ENCODE measurements at regions not wholly inside any gene's neighbourhood (a gene's known extent, or its start where the extent isn't known, plus 50 kb on each side); places are given as distances from the start of the nearest gene placed in this dataset.

DNA sequence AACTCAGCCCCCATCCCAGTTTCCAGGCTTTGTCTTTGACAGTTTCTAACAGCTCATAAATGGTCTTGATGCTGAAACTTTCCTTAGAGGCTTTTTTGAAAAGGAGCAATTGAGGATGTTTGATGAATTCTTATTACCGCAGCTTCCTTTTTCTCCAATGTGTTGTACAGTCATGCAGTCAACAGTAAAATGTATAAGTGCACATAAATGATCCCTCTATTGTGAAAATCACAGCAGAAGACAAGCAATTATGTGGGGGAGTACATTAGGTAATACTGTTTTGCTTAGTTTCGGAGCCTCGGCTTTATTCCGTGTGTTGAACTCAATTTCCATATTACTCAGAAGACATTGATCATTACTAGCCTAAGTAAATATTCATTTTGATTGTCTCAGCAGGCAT lies 673.7 kb downstream of the CDH8 start:
- Histone ChIP-seq H3K9me3 (ENCODE audit: control insufficient read depth, insufficient read depth, low read length) (no peaks in the 10 kb centered on the region), H3K36me3 (ENCODE audit: control insufficient read depth, insufficient read depth, low read length) (no peaks in the 10 kb centered on the region), H3K27me3 (ENCODE audit: control insufficient read depth, insufficient read depth, low read length) (no peaks in the 10 kb centered on the region), H3K27ac (ENCODE audit: low read length) (no peak overlapping the region), H3K4me1 (ENCODE audit: control insufficient read depth, insufficient read depth, low read length) (no peaks in the 10 kb centered on the region), H3K4me3 (ENCODE audit: low read length) (no peak overlapping the region)
- no peak for DNase-seq (ENCODE audit: low read depth, low spot score)
- WGBS (ENCODE audit: insufficient coverage, insufficient read length): no CpG with 5 or more reads among the region's 4 CpGs

DNA sequence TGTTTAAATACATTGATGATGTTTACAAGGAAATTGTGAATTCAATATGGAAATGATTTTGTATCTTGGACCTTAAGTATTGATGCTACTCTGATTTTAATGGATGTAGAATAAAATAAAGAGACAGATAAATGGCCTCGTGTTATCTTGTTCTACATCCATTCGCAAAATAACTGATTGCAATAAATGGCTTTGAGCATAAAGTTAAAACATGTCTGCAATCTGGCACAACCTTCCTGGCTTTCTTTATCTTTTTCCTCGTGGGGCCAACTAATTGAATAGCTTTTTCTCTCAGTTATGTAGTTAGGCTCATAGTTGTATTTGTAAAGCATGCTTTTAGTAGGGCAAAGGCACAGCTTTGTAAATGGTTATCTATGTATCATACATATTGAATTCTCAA lies 691.4 kb downstream of the CDH8 start:
- H3K27me3 ChIP-seq (ENCODE audit: control insufficient read depth, insufficient read depth, low read length): no peaks in the 10 kb centered on the region
- DNase-seq (ENCODE audit: low read depth, low spot score): no peak
- H3K9me3 ChIP-seq (ENCODE audit: control insufficient read depth, insufficient read depth, low read length): no peaks in the 10 kb centered on the region
- no peaks in the 10 kb centered on the region for H3K36me3 ChIP-seq (ENCODE audit: control insufficient read depth, insufficient read depth, low read length)
- no peaks in the 10 kb centered on the region for H3K4me1 ChIP-seq (ENCODE audit: control insufficient read depth, insufficient read depth, low read length)
- no peak overlapping the region for H3K4me3 ChIP-seq (ENCODE audit: low read length)
- no CpG with 5 or more reads among the region's 3 CpGs for WGBS (ENCODE audit: insufficient coverage, insufficient read length)
- H3K27ac ChIP-seq (ENCODE audit: low read length): no peak overlapping the region

DNA sequence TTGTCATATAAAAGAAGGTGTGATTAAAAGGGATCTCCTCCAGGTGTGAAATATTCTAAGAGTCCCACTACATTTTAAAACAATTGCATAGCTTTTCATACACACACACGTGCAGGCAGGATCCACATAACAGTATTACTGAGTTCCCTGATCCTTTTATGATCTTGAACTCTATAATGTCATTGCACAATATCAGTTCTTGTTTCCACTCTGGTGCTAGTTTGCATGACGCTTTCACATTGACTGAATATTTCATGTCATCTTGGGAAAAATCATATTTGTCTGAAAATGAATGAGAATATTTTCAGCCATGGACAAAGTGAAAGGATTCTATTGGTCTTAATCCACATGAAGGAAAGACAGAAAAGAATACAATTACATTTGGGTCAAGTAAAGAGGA lies 703.8 kb downstream of the CDH8 start:
- Histone ChIP-seq H3K4me1 (ENCODE audit: control insufficient read depth, insufficient read depth, low read length) (no peaks in the 10 kb centered on the region), H3K36me3 (ENCODE audit: control insufficient read depth, insufficient read depth, low read length) (no peaks in the 10 kb centered on the region), H3K27me3 (ENCODE audit: control insufficient read depth, insufficient read depth, low read length) (no peaks in the 10 kb centered on the region), H3K27ac (ENCODE audit: low read length) (no peak overlapping the region), H3K9me3 (ENCODE audit: control insufficient read depth, insufficient read depth, low read length) (no peaks in the 10 kb centered on the region), H3K4me3 (ENCODE audit: low read length) (no peak overlapping the region)
- no peak for DNase-seq (ENCODE audit: low read depth, low spot score)
- WGBS (ENCODE audit: insufficient coverage, insufficient read length): no CpG with 5 or more reads among the region's 2 CpGs

GRCh38 chr16:61324044-61324443 lies 712.2 kb downstream of the CDH8 start:
- DNase-seq (ENCODE audit: low read depth, low spot score): no peak

DNA sequence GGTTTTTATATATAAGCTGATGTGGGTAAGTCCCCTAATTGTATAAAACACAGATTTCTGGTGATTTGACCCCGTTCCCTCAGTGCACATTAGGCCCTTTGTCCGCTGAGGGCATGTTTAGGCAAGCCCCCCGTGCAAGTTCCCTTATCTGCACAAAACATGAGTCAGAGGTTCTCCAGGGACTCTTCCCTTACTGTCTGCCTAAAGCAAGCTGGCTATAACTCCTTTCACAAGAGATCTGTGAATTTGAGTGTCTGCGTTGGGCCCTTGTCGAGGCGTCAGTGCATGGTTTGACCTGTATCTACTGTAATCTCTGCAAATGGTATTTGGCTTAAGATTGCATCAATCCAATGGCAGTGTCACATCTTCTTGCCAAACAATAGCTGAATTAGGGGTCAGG lies 712.8 kb downstream of the CDH8 start:
- H3K9me3 ChIP-seq (ENCODE audit: control insufficient read depth, insufficient read depth, low read length): no peaks in the 10 kb centered on the region
- no peaks in the 10 kb centered on the region for H3K4me1 ChIP-seq (ENCODE audit: control insufficient read depth, insufficient read depth, low read length)
- H3K36me3 ChIP-seq (ENCODE audit: control insufficient read depth, insufficient read depth, low read length): no peaks in the 10 kb centered on the region
- no peak for DNase-seq (ENCODE audit: low read depth, low spot score)
- no peak overlapping the region for H3K4me3 ChIP-seq (ENCODE audit: low read length)
- no peaks in the 10 kb centered on the region for H3K27me3 ChIP-seq (ENCODE audit: control insufficient read depth, insufficient read depth, low read length)
- H3K27ac ChIP-seq (ENCODE audit: low read length): no peak overlapping the region
- WGBS (ENCODE audit: insufficient coverage, insufficient read length): no CpG with 5 or more reads among the region's 6 CpGs

More at GRCh38 chr16:61324044-61324443, 712.2 kb downstream of the CDH8 start:
- Histone ChIP-seq H3K9me3 (ENCODE audit: control insufficient read depth, insufficient read depth, low read length) (no peaks in the 10 kb centered on the region), H3K36me3 (ENCODE audit: control insufficient read depth, insufficient read depth, low read length) (no peaks in the 10 kb centered on the region), H3K4me3 (ENCODE audit: low read length) (no peak overlapping the region), H3K4me1 (ENCODE audit: control insufficient read depth, insufficient read depth, low read length) (no peaks in the 10 kb centered on the region), H3K27me3 (ENCODE audit: control insufficient read depth, insufficient read depth, low read length) (no peaks in the 10 kb centered on the region), H3K27ac (ENCODE audit: low read length) (no peak overlapping the region)
- no CpG with 5 or more reads among the region's 4 CpGs for WGBS (ENCODE audit: insufficient coverage, insufficient read length)

GRCh38 chr16:61320791-61321190 lies 715.4 kb downstream of the CDH8 start:
- no peaks in the 10 kb centered on the region for H3K9me3 ChIP-seq (ENCODE audit: control insufficient read depth, insufficient read depth, low read length)
- no peaks in the 10 kb centered on the region for H3K36me3 ChIP-seq (ENCODE audit: control insufficient read depth, insufficient read depth, low read length)
- no CpG with 5 or more reads among the region's 1 CpG for WGBS (ENCODE audit: insufficient coverage, insufficient read length)
- no peak overlapping the region for H3K27ac ChIP-seq (ENCODE audit: low read length)
- H3K27me3 ChIP-seq (ENCODE audit: control insufficient read depth, insufficient read depth, low read length): no peaks in the 10 kb centered on the region
- DNase-seq (ENCODE audit: low read depth, low spot score): no peak
- no peak overlapping the region for H3K4me3 ChIP-seq (ENCODE audit: low read length)
- H3K4me1 ChIP-seq (ENCODE audit: control insufficient read depth, insufficient read depth, low read length): no peaks in the 10 kb centered on the region

DNA sequence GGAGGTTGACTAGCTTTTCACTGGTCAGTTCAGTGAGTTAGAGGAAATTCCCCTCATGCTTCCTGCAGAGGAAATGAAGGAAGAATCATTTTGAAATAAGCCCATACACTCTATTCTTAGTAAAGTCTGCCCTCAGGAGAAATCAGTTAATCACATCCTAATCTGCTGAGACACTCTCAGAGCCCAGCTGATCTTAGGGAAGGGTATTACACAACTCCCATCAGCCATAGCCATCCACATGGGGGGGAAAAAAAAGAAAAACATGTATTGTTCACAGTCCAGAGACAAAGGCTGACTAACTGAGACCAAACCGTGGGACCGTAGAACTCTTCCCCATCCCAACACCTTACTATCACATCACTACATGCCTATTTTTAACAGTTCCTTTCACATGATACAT lies 722.3 kb downstream of the CDH8 start:
- H3K27me3 ChIP-seq (ENCODE audit: control insufficient read depth, insufficient read depth, low read length): no peaks in the 10 kb centered on the region
- H3K4me3 ChIP-seq (ENCODE audit: low read length): no peak overlapping the region
- DNase-seq (ENCODE audit: low read depth, low spot score): no peak
- WGBS (ENCODE audit: insufficient coverage, insufficient read length): no CpG with 5 or more reads among the region's 2 CpGs
- no peaks in the 10 kb centered on the region for H3K9me3 ChIP-seq (ENCODE audit: control insufficient read depth, insufficient read depth, low read length)
- H3K4me1 ChIP-seq (ENCODE audit: control insufficient read depth, insufficient read depth, low read length): no peaks in the 10 kb centered on the region
- no peak overlapping the region for H3K27ac ChIP-seq (ENCODE audit: low read length)
- H3K36me3 ChIP-seq (ENCODE audit: control insufficient read depth, insufficient read depth, low read length): no peaks in the 10 kb centered on the region

DNA sequence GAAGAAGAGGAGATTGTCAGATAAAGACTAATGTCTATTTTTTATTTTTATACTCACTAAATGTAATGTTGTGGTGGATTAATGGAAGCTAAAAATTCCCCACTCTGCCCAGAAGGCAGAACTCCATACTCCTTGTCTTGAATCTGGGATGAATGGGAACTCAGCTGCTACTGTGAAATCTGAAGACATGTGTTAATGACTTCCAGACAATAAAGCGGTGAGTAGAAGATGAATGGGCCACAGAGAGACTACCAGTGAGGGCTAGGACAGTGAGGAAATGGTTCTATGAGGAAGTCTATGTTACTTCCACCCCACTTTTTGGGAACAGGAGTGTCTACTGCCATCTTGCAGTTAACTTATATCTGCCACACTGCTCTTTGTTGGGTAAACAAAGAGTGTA lies 726.9 kb downstream of the CDH8 start:
- Histone ChIP-seq H3K27ac (ENCODE audit: low read length) (no peak overlapping the region), H3K9me3 (ENCODE audit: control insufficient read depth, insufficient read depth, low read length) (no peaks in the 10 kb centered on the region), H3K4me3 (ENCODE audit: low read length) (no peak overlapping the region), H3K4me1 (ENCODE audit: control insufficient read depth, insufficient read depth, low read length) (no peaks in the 10 kb centered on the region), H3K36me3 (ENCODE audit: control insufficient read depth, insufficient read depth, low read length) (no peaks in the 10 kb centered on the region), H3K27me3 (ENCODE audit: control insufficient read depth, insufficient read depth, low read length) (no peaks in the 10 kb centered on the region)
- WGBS (ENCODE audit: insufficient coverage, insufficient read length): no CpG with 5 or more reads among the region's 1 CpG
- no peak for DNase-seq (ENCODE audit: low read depth, low spot score)

DNA sequence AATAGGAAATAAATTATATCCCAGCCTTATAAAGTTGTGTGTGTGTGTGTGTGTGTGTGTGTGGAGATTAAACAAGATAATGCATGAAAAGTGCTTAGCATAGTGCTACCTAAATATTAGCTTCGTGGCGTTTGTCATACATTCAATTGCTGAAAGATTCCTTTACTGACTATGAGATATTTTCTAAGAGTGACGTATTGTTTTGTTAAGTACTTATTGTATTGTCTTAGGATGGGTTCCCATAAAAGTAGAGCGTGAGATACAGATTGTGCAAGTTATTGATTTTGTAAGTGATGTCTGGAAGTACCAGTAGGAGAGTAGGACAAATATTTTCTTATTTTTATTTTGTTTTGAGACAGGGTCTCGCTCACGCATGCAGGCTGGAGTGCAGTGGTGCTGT lies 730.0 kb downstream of the CDH8 start:
- Histone ChIP-seq H3K27me3 (ENCODE audit: control insufficient read depth, insufficient read depth, low read length) (no peaks in the 10 kb centered on the region), H3K4me3 (ENCODE audit: low read length) (no peak overlapping the region), H3K9me3 (ENCODE audit: control insufficient read depth, insufficient read depth, low read length) (no peaks in the 10 kb centered on the region), H3K36me3 (ENCODE audit: control insufficient read depth, insufficient read depth, low read length) (no peaks in the 10 kb centered on the region), H3K4me1 (ENCODE audit: control insufficient read depth, insufficient read depth, low read length) (no peaks in the 10 kb centered on the region), H3K27ac (ENCODE audit: low read length) (no peak overlapping the region)
- WGBS (ENCODE audit: insufficient coverage, insufficient read length): 100% methylated on average over 2 of the region's 6 CpGs
- no peak for DNase-seq (ENCODE audit: low read depth, low spot score)

DNA sequence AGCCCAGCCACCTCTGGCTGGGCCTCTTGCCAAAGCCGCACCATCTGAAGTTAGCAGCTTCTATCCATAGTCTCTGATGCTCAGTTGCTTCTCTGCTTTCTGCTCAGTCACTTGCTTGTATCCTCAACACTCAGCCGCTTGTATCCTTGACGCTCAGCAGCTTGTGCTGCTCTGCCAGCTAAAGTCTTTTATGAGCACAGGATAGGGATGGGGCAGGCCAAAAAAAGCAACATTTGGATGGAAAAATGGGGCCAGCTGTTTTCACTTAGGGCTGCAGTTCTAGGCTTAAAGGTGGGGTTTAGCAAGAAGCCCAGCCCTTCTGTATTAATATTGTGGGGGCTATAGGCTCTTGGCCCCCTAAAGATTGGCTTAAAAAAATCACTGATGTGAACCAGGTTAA lies 739.4 kb downstream of the CDH8 start:
- no peaks in the 10 kb centered on the region for H3K27me3 ChIP-seq (ENCODE audit: control insufficient read depth, insufficient read depth, low read length)
- H3K4me1 ChIP-seq (ENCODE audit: control insufficient read depth, insufficient read depth, low read length): peaks cover 3% of the 10 kb centered on the region; the same call in 1 of the 2 replicates
- DNase-seq (ENCODE audit: low read depth, low spot score): no peak
- H3K27ac ChIP-seq (ENCODE audit: low read length): no peak overlapping the region
- H3K36me3 ChIP-seq (ENCODE audit: control insufficient read depth, insufficient read depth, low read length): no peaks in the 10 kb centered on the region
- no peaks in the 10 kb centered on the region for H3K9me3 ChIP-seq (ENCODE audit: control insufficient read depth, insufficient read depth, low read length)
- H3K4me3 ChIP-seq (ENCODE audit: low read length): no peak overlapping the region
- no CpG with 5 or more reads among the region's 3 CpGs for WGBS (ENCODE audit: insufficient coverage, insufficient read length)

GRCh38 chr16:61296305-61296704 lies 739.9 kb downstream of the CDH8 start:
- Histone ChIP-seq H3K9me3 (ENCODE audit: control insufficient read depth, insufficient read depth, low read length) (no peaks in the 10 kb centered on the region), H3K36me3 (ENCODE audit: control insufficient read depth, insufficient read depth, low read length) (no peaks in the 10 kb centered on the region), H3K4me1 (ENCODE audit: control insufficient read depth, insufficient read depth, low read length) (peaks cover 3% of the 10 kb centered on the region; the same call in 1 of the 2 replicates), H3K27me3 (ENCODE audit: control insufficient read depth, insufficient read depth, low read length) (no peaks in the 10 kb centered on the region), H3K4me3 (ENCODE audit: low read length) (no peak overlapping the region), H3K27ac (ENCODE audit: low read length) (no peak overlapping the region)
- no CpG with 5 or more reads among the region's 7 CpGs for WGBS (ENCODE audit: insufficient coverage, insufficient read length)
- no peak for DNase-seq (ENCODE audit: low read depth, low spot score)
